HuH-7 (cell line): ENCODE measurements at regions not wholly inside any gene's neighbourhood (a gene's known extent, or its start where the extent isn't known, plus 50 kb on each side); places are given as distances from the start of the nearest gene placed in this dataset.

ENCODE experiments used
- DNase-seq: peaks from one replicate; pipeline ENCODE4 v3.0.0; 2011; ENCODE audit warnings: low spot score

DNA sequence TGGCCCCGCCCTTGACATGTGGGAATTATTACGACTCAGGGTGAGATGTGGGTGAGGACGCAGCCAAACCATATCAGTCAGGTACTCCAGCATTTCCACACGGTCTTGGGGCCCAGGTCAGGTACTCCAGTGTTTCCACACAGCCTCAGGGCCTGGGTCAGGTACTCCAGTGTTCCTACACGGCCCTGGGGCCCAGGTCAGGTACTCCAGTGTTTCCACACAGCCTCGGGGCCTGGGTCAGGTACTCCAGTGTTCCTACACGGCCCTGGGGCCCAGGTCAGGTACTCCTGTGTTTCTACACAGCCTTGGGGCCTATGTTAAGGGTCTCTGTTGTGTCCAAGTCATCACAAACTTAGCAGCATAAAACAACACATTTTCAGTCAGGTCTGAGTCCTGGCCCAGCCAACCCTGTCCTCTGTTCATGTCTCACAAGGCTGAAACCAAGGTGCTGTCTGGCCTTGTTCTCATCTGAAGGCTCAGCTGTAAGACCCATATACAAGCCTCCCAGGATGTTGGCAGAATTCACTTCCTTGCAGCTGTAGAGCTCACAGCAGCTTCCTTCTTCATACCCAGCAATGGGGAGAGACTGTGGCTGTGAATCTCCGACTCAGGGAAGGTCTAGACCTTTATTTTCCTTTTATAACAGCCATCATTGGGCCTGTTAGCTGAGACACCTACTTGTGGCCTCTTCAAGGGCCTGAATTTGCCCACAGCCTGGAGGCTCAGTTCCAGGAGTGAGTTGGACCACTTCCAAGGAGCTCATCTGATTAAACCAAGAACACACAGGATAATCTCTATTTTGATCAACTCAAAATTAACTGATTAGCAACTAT, 107.6 kb upstream of the SFSWAP start:
- DNase-seq, result no peak

DNA sequence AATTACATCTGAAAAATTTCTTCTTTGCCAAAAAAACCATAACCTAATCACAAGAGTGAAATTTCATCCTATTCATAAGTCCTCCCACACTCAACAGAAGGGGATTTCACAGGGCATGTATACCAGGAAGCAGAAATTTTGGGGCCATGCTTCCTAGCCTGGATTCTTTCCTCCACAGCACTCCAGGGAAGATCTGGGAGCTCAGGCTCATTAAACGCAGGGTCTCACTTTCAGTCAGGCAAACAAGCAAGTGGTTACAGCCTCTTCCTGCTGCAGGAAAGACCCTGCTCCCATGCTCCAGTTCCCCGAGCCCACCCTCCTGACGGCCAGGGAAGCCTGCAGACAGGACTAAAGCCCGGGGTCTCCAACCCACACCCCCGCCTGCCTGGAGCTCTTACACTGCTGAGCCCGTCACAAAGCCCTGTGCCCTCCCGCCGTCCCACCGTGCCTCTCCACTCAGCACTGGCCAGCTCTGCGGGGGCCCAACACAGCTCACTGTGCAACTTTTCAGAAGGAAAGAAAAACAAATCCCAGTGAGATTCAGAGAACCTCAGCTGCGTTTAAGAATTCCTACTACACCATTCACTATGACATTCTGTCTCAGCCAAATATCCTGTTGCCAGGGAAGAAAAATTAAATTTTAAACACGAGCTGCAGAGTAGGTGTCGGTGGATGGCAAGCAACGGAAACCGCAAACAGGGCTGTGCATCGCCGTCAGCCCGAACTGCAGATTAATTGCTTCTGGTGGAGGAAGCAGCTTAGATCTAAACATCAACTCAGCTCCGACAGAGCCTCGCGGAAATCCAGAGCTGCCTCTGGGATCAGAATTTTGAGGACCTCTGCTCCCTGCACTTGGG, 106.7 kb upstream of the SFSWAP start:
- DNase-seq, result no peak

DNA sequence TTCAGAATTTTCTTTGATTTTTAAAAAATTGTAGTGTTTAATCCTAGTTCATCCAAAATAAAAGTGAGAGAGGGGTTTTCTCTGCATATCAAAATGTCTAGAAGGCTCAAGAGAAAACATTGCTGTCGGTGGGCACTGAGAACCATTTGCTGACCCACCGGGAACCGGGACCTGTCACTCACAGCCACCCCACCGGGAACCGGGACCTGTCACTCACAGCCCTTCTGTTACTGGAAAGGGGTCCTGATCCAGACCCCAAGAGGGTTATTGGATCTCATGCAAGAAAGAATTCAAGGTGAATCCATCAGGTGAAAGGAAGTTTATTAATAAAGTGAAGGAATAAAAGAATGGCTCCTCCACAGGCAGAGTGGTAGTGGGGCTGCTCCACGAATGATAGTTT, 106.0 kb upstream of the SFSWAP start:
- no peak for DNase-seq

DNA sequence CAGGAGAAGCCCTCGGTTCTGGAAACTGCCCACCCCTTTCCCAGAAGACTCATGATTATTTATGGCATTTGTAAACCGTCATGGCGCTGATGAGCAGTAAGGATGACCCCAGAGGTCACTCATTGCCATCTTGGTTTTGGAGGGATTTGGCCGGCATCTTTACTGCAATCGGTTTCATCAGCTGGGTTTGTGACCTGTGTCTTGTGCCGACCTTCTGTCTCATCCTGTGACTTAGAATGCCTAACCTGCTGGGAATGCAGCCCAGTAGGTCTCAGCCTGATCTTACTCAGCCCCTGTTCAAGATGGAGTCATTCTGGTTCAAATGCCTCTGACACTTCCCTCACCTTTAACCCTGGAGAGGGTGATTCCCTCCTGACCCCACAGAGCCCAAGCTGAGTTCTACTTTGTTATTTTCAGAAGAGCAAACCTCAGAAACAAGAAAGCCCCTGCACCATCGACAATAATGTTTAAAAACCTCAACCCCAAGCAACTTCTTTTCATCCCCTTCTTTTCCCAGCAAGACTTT, 105.5 kb upstream of the SFSWAP start:
- no peak for DNase-seq

DNA sequence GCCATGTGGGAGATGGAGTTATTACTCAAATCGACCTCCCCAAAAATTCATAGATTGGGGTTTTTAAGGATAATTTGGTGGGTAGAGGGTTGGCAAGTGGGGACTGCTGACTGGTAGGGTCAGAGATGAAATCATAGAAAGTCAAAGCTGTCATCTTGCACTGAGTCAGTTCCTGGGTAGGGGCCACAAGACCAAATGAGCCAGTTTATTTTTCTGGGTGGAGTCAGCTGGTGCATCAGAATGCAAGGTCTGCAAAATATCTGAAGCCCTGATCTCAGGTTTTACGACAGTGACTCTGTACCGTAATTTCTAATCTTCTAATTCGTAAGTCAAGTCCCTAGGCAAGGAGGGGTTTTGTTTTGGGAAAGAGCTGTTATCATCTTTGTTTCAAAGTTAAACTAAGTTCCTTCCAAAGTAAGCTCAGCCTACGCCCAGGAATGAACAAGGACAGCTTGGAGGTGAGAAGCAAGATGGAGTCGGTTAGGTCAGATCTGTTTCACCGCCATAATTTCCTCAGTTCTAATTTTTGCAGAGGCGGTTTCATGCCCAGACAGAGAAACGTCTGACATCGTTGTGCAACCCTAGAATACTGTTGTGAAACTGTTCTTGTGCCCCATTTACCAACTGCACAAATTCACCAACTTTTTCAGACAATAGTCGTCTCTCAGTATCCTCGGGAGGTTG, 104.5 kb upstream of the SFSWAP start:
- DNase-seq, result no peak

DNA sequence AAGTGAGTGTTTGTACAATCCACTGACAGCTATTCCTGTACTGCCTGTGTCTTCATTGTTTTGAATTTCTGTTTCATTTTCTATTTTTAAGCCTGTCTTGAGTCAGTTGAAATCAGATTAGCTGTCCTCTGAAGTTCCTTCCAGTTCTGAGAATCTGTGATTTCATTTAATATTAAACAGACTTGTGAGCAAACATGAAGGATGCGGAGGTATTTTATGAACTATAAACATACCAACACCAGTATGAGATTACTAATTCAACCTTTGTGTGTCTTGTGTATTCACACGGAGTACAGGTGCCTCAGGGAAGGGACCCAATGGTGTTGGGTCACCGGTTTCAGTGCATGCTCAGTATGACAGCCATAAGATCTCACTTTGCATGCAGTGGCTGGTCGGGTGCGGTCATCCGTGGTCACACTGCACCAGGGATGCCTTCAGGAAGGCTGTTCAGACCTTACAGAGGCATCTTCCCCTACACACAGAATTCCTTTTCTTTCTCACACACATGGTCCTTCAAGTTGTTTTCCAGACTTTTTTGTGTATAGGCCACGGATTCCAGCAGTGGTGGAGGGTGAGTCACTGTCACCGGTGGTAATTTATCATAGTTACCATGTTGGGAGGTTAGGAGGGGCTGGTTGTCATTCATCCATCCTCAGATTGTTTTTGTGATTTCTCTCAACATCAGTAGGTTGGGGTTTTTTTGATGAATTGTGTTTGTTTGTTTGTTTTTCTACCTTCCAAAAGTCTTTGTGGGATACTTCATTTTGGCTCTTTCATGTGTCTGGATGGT, 103.0 kb upstream of the SFSWAP start:
- DNase-seq, result no peak

DNA sequence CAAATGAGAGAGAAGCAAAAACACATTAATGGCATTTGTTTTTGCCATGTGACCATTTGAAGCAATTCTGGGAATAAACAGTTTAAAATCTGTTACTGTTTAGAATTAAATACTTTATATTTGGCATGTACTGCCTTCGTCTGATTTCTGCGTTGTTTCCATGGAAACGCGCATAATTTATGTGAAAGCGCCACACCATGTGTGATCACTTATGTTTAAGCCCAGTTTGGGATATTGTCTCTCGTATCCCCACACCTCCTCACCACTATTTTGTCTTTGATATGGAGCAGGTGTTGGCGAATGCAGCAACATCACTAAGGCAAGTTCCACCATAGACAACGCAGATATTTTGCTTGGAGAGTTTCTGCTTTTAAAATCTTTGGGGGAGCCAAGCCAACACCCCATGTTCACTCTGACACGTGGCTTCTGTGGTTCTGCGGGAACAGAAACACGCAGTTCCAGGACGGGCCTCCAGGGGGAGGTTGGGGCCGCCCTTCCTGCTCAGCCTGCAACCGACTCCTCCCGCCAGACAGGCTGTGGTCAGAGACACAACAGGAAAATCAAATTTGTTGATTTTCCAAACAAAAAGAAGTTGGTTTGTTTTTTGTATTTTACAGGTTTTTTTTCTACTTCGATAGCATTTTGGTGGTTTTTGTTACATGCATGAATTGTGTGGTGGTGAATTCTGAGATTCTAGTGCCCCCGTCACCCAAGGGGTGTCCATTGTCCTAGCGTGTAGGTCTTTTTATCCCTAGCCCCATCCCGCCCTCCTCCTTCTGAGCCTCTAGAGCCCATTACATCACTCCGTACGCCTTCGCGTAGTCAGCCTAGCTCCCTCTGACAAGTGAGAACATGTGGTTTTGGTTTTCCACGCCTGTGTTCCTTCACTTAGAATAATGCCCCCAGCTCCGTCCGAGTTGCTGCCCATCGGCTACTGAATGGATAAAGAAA, 101.9 kb upstream of the SFSWAP start:
- DNase-seq, result peak; percentile 77

DNA sequence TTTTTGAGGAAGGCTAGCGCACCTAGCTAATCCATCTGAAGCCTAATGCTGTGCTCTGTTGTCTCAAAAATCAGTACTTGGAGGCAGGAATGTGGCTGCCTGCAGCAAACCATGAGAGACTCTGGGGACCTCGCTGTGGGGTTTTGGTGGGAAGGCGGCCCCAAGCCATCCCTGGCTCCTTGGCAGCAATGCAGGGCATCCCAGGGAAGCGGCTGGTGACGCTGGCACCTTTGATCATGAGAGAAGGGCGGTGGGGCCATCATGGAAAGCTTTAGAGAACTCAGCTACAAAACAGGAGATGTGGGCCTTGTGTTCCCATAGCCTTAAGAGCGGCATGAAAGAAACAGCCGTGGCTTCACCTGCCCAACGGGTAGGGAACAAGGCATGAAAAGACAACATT, 101.1 kb upstream of the SFSWAP start:
- DNase-seq, result no peak

DNA sequence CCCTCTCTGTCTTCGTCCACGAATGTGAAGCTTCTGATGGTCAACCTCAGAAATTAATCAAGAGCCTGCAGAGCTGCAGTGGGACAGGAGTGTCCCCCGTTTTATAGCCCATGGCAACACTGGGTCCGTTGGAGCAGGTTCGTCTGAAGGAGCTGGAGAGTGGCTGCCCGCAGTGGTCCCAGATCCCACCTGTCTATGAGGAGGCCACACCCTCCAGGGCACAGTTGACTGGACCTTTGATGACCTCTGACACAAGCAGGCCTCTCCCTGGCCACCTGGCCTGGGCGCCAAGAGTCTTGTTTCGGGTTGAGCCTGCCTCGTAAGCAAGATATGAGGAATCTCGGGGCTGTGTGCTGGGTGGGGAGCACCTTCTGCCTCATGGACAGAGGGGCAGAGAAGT, 100.7 kb upstream of the SFSWAP start:
- DNase-seq, result no peak

DNA sequence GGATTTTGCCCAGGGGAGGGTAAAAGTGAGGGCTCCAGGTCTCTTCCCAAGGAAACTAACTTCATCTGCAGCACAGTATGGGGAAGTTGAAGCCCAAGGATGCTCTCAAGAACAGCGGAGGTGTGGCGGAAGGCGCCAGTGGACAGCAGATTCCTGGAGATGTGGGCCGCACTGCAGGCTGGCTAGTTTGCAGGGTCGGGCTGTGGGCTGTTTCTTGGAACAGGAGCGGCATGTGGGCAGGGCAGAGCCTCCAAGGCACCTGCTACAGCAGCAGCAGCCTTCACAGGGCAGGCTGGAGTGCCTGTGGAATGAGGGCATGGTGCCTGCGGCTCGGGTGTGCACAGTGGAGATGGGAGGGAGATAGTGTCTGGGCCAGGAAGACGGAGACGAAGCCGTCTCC, 100.0 kb upstream of the SFSWAP start:
- DNase-seq, result no peak

DNA sequence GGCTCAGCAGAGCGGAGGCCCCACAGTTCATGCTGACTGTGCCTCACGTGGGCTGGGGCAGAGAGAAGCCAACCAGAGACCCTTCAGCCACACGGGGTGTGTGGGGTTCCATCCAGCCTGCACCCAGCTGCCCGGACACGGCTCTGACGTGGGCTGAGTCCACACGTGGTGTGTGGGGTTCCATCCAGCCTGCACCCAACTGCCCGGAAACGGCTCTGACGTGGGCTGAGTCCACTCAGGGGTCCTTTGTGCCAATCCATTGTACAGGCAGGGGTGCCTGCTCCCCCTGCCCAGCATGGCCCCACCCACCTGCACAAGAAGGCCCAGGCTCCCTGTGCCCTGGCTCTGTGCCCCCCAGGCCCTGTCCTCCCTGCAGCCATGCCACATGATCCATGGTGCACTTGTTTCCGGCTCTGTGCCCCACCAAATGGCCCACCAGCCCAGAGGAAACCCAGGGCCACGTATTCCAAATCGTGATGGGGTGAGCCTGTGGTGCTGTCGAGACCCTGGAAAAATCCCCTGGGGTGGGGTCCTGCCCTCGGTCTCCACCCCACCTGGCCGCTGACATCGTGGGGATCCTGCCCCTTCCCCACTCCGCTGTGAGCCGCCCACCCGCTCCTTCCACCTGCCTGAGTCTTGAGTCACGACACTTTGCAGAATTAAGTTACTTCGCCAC, 99.3 kb upstream of the SFSWAP start:
- DNase-seq, result no peak

DNA sequence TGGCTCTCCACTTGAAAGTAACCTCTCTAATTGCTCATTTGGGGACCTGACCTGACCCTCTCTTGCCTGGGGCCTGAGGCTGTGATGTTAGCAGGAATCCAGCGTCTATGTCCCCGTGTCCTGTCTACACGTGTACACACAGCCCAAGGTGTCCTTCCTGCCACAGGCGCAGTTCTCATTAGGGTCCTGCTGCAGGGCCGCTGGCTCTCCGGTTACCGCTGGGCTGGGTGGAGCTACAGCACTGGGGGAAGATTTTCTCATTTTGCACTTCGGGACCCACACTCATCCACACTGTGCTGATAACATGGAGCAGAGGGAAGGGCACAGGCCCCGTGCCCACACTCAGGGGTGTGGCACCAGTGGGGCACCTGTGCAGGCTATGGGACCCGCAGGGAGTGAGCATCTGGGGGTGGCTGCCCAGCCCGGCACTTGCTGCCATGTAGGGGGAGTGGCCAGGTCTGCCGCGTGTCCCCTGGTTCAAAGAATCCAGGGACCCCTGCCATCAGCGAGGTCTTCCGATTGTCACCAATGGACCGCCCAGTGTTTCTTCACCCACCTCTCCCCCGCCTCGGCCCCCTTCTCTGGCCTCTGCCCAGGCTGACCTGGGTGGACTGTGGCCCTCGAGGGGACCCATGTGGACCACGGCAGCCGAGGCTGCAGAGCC, 98.7 kb upstream of the SFSWAP start:
- no peak for DNase-seq

DNA sequence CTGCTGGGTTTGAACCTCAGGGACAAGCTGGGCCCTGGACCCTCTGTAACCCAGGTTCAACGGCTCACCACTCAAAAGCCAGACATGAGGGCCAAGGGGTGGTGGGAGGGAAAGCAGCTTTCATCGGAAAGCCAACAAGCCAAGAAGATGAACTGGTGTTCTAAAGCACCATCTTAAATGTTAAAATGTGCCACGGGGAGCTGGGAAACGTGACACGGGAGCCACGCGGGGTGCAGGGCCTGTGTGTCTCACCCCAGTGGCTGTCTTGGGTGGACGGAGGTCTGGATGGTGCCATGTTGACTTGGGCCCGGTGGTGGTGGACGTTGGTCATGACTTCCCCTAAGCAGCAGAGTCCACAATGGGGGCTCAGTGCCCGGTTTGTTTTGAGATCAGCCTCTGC, 97.7 kb upstream of the SFSWAP start:
- no peak for DNase-seq

DNA sequence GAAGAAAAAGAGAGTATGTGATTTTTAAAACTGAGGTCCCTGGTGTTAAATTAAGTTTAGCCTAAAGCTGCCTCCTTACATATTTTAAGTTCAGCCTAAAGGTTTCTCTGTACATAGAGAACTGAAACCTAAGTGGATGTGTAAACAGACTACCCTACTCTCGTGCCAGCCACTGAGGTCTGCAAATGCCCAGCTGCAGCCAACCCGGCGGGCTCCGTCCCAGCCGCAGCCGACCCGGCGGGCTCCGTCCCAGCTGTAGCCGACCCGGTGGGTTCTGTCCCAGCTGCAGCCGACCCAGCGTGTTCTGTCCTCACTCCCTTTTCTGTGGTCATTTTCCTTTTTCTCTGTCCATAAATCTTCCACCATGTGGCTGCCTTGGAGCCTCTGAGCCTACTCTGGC, 97.2 kb upstream of the SFSWAP start:
- no peak for DNase-seq

DNA sequence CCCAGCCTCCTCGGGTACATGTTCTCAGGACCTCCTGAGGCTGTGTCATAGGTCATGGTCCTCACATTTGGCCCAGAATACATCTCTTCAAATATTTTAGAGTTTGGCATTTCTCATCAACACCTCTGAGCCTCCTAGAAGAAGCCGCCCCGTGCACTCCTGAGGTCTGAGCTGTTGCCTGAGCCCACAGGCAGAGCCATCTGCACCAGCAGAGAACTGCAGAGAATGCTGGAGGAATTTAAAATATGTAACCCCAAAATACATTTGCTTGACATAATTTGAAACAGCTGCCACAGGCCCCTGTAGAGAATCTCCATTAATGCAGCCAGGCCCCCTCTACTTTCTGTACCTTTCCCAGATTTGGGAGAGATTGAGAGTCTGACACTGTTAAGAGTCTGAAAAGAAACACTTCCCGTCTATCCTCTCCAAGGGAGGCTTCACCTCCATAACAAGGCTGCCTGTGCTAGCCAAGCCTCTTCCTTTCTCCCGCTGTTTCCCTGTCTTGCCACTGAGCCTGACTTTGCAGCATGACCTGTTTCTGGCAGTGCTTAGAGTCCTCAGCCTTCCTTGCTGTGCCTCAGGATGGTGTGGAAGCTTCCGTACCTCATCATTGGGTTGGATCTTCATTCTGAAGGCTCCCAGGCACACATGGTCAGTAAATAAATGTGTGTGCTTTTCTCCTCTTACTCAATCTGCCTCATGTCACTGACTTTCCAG, 95.4 kb upstream of the SFSWAP start:
- no peak for DNase-seq

DNA sequence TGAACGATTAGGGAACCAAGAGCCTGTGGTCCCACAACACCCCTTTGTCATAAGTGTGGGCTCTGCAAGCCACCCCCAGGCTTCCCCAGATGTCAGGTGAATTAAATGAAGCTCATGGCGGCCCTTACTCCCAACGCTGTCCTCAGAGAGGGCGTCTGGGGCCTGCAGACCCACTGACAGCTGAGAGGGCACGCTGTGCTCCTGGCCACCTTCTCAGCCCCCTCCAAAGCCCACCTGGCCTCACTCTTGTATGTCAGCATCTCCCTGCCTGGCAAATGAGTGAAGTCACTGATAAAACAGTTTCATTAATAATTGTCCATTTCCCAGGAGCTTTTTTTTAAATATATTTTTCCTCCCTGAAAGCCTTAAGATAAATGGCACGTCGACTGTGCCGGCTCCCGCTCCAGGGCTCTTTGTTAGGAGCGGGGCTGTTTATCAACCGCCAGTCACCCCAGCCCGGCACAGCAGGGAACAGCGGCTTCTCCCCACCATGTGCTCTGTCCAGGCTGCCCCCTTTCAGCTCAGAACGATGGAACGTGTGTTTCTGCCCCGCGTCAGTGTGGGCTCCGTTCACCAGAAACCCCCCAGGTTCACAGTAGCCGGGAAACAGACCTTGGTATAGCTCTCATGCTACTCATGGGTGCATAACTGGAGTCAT, 94.7 kb upstream of the SFSWAP start:
- no peak for DNase-seq

DNA sequence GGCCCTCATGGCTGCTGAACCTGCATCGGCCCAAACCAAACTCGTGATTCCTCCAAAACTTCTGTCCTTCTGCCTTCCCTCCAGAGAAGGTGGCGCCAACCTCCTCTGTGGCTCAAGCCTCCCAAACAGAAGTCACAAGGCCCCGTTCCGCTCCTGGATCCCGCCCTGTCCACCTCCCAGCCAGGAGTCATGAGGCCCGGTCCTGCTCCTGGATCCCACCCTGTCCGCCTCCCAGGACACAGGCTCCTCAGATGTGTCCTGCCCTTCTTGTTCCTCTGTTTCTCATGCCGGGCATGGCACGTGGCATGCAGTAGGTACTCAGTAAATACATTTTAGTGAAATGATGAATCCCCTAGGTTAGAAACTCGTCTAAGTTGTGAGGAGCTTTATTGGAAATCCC, 94.2 kb upstream of the SFSWAP start:
- DNase-seq, result no peak

DNA sequence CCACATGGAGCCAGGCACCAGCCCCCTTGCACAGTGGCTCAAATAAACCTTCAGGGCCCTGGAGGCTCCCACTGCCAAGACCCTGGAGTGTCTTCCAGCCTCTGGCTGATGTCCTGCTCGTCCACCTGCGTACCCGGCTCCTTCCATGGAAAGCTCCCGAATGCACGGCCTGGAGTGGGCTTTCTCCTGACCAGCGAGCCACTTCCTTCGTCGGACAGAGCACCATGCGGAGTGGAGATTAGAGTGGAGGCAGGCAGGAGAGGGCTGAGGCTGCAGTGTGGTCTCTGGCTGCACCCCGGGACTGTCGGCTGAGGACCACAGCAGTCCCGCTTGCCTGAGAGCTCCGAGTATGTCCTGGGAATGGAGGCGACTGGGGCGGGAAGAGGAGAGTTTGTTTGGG, 93.7 kb upstream of the SFSWAP start:
- DNase-seq, result no peak
